H1 (cell line): ENCODE measurements at regions not wholly inside any gene's neighbourhood (a gene's known extent, or its start where the extent isn't known, plus 50 kb on each side); places are given as distances from the start of the nearest gene placed in this dataset.

ENCODE experiments used
- PHF8 ChIP-seq: fragments of 200-600 bp; sonication (generic); conservative IDR thresholded peaks from 2 replicates; pipeline ENCODE4 v1.7.1; 2012; ENCODE audit warnings: low read depth, mild to moderate bottlenecking, inconsistent platforms, low read length, moderate library complexity
- USF2 ChIP-seq: IDR thresholded peaks from 2 replicates; pipeline ENCODE4 v1.6.1; 2011; ENCODE audit warnings: low read length, improper control_type of control experiment

- TF ChIP-seq USF2: no peak
- no peak for TF ChIP-seq PHF8
These were observed 727.6 kb downstream of the METTL15 start (continued) for GRCh38 chr11:28835790-28836189.
